ENCODE measurements at regions not wholly inside any gene's neighbourhood (a gene's known extent, or its start where the extent isn't known, plus 50 kb on each side); places are given as distances from the start of the nearest gene placed in this dataset.

DNA sequence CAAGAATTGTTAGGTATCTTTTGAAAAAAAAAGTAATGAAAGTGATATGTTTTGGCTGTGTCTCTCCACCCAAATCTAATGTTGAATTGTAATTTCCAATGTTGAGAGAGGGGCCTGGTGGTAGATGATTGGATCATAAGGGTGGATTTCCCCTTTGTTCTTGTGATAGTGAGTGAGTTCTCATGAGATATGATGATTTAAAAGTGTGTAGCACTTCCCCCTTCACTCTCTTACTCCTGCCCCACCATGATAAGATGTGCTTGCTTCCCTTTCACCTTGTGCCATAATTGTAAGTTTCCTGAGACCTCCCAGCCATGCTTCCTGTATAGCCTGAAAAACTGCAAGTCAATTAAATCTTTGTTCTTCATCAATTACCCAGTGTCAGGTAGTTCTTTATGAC lies 70.7 kb downstream of the XCL2 start:
- TF ChIP-seq, protein P1, sequence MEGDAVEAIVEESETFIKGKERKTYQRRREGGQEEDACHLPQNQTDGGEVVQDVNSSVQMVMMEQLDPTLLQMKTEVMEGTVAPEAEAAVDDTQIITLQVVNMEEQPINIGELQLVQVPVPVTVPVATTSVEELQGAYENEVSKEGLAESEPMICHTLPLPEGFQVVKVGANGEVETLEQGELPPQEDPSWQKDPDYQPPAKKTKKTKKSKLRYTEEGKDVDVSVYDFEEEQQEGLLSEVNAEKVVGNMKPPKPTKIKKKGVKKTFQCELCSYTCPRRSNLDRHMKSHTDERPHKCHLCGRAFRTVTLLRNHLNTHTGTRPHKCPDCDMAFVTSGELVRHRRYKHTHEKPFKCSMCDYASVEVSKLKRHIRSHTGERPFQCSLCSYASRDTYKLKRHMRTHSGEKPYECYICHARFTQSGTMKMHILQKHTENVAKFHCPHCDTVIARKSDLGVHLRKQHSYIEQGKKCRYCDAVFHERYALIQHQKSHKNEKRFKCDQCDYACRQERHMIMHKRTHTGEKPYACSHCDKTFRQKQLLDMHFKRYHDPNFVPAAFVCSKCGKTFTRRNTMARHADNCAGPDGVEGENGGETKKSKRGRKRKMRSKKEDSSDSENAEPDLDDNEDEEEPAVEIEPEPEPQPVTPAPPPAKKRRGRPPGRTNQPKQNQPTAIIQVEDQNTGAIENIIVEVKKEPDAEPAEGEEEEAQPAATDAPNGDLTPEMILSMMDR (conservative IDR thresholded peaks at IDR 0.05) = no peak
- no peak for TF ChIP-seq ZFX (IDR thresholded peaks at IDR 0.05)

Data from C4-2B (cell line).